GM23338 (cell line): ENCODE measurements at regions not wholly inside any gene's neighbourhood (a gene's known extent, or its start where the extent isn't known, plus 50 kb on each side); places are given as distances from the start of the nearest gene placed in this dataset.

Experiments used
- ATAC-seq: fragments of 200-7000 bp; cut with Tn5 transposase; 3 replicates; pipeline ENCODE4 v1.9.1; 2020
- DNase-seq: peaks from one replicate; pipeline ENCODE4 v3.0.0-alpha.2; 2015; ENCODE audit warnings: low spot score
- H2AFZ ChIP-seq: fragments of 200-600 bp; sonication (generic); 2 replicates; pipeline ENCODE4 v1.8.0; 2016; ENCODE audit warnings: antibody characterized with exemption, mild to moderate bottlenecking, moderate library complexity
- H3F3A ChIP-seq: fragments of 200-600 bp; sonication (generic); replicated peaks from 2 replicates; pipeline ENCODE4 v1.8.0; 2017; ENCODE audit warnings: antibody characterized with exemption, mixed run types, low read depth
- H3K27ac ChIP-seq: fragments of 200-600 bp; sonication (generic); 2 replicates; pipeline ENCODE4 v1.6.1; 2016; ENCODE audit warnings: low read depth
- H3K27me3 ChIP-seq: fragments of 200-600 bp; sonication (generic); 2 replicates; pipeline ENCODE4 v1.8.0; 2016; ENCODE audit warnings: mild to moderate bottlenecking, mixed run types, moderate library complexity; ENCODE audit not compliant: insufficient read depth
- H3K36me3 ChIP-seq: fragments of 200-600 bp; sonication (generic); 2 replicates; pipeline ENCODE4 v1.8.0; 2016; ENCODE audit warnings: mild to moderate bottlenecking; ENCODE audit not compliant: insufficient read depth
- H3K4me1 ChIP-seq: fragments of 200-600 bp; sonication (generic); 2 replicates; pipeline ENCODE4 v1.8.0; 2016; ENCODE audit warnings: mild to moderate bottlenecking, moderate library complexity; ENCODE audit not compliant: insufficient read depth
- H3K4me2 ChIP-seq: fragments of 200-600 bp; sonication (generic); 2 replicates; pipeline ENCODE4 v1.7.1; 2017; ENCODE audit warnings: mixed run types
- H3K4me3 ChIP-seq: fragments of 200-600 bp; sonication (generic); 2 replicates; pipeline ENCODE4 v1.6.1; 2016; ENCODE audit warnings: mixed run types
- H3K79me2 ChIP-seq: fragments of 200-600 bp; sonication (generic); replicated peaks from 2 replicates; pipeline ENCODE4 v1.8.0; 2017; ENCODE audit warnings: mild to moderate bottlenecking; ENCODE audit not compliant: insufficient read depth
- H3K9me2 ChIP-seq: fragments of 200-600 bp; sonication (generic); 2 replicates; pipeline ENCODE4 v1.8.0; 2017; ENCODE audit not compliant: insufficient read depth
- H4K20me1 ChIP-seq: fragments of 200-600 bp; sonication (generic); replicated peaks from 2 replicates; pipeline ENCODE4 v1.8.0; 2017; ENCODE audit warnings: mild to moderate bottlenecking; ENCODE audit not compliant: insufficient read depth
- H3K27ac Mint-ChIP-seq: 2 replicates; pipeline ENCODE4 v1.8.0; 2020; ENCODE audit warnings: inconsistent platforms, mild to moderate bottlenecking, moderate library complexity, mixed read lengths
- H3K27me3 Mint-ChIP-seq: 3 replicates; pipeline ENCODE4 v1.8.0; 2022; ENCODE audit warnings: low read depth, mild to moderate bottlenecking, moderate library complexity, mixed read lengths, inconsistent platforms; ENCODE audit not compliant: insufficient read depth, poor library complexity
- H3K36me3 Mint-ChIP-seq: 3 replicates; pipeline ENCODE4 v1.8.0; 2021; ENCODE audit warnings: low read depth, mild to moderate bottlenecking, inconsistent platforms, moderate library complexity, mixed read lengths
- H3K4me1 Mint-ChIP-seq: 3 replicates; pipeline ENCODE4 v1.8.0; 2020; ENCODE audit warnings: mild to moderate bottlenecking, inconsistent platforms, mixed read lengths
- H3K4me3 Mint-ChIP-seq: 3 replicates; pipeline ENCODE4 v1.8.0; 2021; ENCODE audit warnings: moderate library complexity, mild to moderate bottlenecking, inconsistent platforms, mixed read lengths
- H3K9me3 Mint-ChIP-seq: 3 replicates; pipeline ENCODE4 v1.8.0; 2020; ENCODE audit warnings: moderate library complexity, mild to moderate bottlenecking, inconsistent platforms, mixed read lengths
- CREB1 ChIP-seq: fragments of 250-450 bp; sonication (Bioruptor Pico); IDR thresholded peaks from 2 replicates; pipeline ENCODE4 v1.5.0; 2020; ENCODE audit warnings: low read depth, mild to moderate bottlenecking, moderate library complexity
- EZH2phosphoT487 ChIP-seq: fragments of 200-600 bp; sonication (generic); IDR thresholded peaks from one replicate; pipeline ENCODE4 v1.8.1; 2018; ENCODE audit warnings: antibody characterized with exemption; ENCODE audit not compliant: unreplicated experiment
- JUNB ChIP-seq: IDR thresholded peaks from one replicate; pipeline ENCODE4 v1.6.1; 2016; ENCODE audit warnings: antibody characterized with exemption; ENCODE audit not compliant: unreplicated experiment
- POLR2AphosphoS5 ChIP-seq: IDR thresholded peaks from 2 replicates; pipeline ENCODE4 v1.6.1; 2016; ENCODE audit warnings: antibody characterized with exemption, low read depth
- STAT1 ChIP-seq: IDR thresholded peaks from one replicate; pipeline ENCODE4 v1.6.1; 2016; ENCODE audit warnings: antibody characterized with exemption; ENCODE audit not compliant: unreplicated experiment
- ZNF114 ChIP-seq: fragments of 250-450 bp; sonication (Bioruptor Pico); IDR thresholded peaks from 2 replicates; pipeline ENCODE4 v1.5.0; 2020; ENCODE audit warnings: mild to moderate bottlenecking, moderate library complexity
- TF ChIP-seq, protein P1 (sequence below): IDR thresholded peaks from one replicate; pipeline ENCODE4 v1.6.1; 2018; ENCODE audit warnings: antibody characterized with exemption; ENCODE audit not compliant: unreplicated experiment
- TF ChIP-seq, protein P2 (sequence below), 2 experiments: fragments of 200-600 bp in 1 of 2; sonication (generic) in 1 of 2; conservative IDR thresholded peaks; 2 replicates each; pipeline versions ENCODE4 v1.5.1 to v1.6.1; 2016 to 2017; ENCODE audit warnings: antibody characterized with exemption in 2 of 2, low read depth in 2 of 2, mild to moderate bottlenecking in 2 of 2, moderate library complexity in 1 of 2
- TF ChIP-seq, protein P3 (sequence below): IDR thresholded peaks from 2 replicates; pipeline ENCODE4 v1.6.1; 2016; ENCODE audit warnings: antibody characterized with exemption

DNA sequence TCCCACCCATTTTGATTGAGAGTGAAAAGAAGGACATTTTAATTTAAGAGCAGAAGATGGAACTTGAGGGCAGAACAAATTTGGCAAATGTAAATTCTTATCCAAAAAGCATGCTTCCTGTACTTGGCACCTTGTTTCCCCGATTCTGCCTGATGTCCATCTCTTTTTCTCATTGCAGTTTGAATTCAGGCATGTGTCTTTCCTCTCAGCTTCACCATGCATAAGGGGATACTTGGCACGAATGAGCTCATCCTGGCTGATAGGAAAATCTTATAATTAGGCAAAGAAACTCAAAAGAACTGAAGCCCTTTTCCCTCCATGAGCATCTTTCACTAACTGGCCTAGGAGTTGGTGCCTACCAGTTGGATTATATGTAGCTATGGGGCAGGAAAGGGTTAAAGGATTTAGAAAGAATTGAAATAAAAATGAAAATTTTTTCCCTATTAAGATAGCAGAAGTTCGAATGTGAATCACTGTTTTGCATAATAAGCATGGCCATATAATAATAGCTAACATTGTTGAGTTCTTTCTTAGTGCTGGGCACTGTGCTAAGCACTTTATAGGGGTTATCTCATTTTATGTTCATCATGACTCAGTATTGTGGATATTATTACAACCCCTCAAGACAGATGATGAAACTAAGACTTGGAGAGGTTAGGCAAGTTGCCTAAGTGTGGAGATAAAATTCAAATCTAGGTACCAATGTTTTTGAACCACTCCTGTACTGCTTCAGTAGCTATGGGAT is 386.6 kb downstream of the KCNRG start:
- Histone ChIP-seq H3K9me2 (peaks cover 15% of the 10 kb centered on the region), H3K27me3 (no peaks in the 10 kb centered on the region), H3K79me2 (no peaks in the 10 kb centered on the region), H3K27ac (no peak overlapping the region), H3K4me2 (no peak overlapping the region), H3F3A (no peaks in the 10 kb centered on the region), H3K4me1 (no peaks in the 10 kb centered on the region), H4K20me1 (no peaks in the 10 kb centered on the region), H2AFZ (no peak overlapping the region), H3K36me3 (no peaks in the 10 kb centered on the region; the same call in 1 of the 2 replicates), H3K4me3 (no peak overlapping the region)
- H3K27ac Mint-ChIP-seq, result no peak overlapping the region
- H3K36me3 Mint-ChIP-seq, result peaks cover 7% of the 10 kb centered on the region
- H3K9me3 Mint-ChIP-seq, result peaks cover 4% of the 10 kb centered on the region; the same call in 2 of the 3 replicates
- TF ChIP-seq, protein P1, sequence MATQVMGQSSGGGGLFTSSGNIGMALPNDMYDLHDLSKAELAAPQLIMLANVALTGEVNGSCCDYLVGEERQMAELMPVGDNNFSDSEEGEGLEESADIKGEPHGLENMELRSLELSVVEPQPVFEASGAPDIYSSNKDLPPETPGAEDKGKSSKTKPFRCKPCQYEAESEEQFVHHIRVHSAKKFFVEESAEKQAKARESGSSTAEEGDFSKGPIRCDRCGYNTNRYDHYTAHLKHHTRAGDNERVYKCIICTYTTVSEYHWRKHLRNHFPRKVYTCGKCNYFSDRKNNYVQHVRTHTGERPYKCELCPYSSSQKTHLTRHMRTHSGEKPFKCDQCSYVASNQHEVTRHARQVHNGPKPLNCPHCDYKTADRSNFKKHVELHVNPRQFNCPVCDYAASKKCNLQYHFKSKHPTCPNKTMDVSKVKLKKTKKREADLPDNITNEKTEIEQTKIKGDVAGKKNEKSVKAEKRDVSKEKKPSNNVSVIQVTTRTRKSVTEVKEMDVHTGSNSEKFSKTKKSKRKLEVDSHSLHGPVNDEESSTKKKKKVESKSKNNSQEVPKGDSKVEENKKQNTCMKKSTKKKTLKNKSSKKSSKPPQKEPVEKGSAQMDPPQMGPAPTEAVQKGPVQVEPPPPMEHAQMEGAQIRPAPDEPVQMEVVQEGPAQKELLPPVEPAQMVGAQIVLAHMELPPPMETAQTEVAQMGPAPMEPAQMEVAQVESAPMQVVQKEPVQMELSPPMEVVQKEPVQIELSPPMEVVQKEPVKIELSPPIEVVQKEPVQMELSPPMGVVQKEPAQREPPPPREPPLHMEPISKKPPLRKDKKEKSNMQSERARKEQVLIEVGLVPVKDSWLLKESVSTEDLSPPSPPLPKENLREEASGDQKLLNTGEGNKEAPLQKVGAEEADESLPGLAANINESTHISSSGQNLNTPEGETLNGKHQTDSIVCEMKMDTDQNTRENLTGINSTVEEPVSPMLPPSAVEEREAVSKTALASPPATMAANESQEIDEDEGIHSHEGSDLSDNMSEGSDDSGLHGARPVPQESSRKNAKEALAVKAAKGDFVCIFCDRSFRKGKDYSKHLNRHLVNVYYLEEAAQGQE, result no peak
- TF ChIP-seq POLR2AphosphoS5 (no peak), EZH2phosphoT487 (no peak), JUNB (no peak), CREB1 (CRISPR knock-in tag) (no peak), ZNF114 (CRISPR knock-in tag) (no peak), STAT1 (no peak)
- TF ChIP-seq, protein P2, sequence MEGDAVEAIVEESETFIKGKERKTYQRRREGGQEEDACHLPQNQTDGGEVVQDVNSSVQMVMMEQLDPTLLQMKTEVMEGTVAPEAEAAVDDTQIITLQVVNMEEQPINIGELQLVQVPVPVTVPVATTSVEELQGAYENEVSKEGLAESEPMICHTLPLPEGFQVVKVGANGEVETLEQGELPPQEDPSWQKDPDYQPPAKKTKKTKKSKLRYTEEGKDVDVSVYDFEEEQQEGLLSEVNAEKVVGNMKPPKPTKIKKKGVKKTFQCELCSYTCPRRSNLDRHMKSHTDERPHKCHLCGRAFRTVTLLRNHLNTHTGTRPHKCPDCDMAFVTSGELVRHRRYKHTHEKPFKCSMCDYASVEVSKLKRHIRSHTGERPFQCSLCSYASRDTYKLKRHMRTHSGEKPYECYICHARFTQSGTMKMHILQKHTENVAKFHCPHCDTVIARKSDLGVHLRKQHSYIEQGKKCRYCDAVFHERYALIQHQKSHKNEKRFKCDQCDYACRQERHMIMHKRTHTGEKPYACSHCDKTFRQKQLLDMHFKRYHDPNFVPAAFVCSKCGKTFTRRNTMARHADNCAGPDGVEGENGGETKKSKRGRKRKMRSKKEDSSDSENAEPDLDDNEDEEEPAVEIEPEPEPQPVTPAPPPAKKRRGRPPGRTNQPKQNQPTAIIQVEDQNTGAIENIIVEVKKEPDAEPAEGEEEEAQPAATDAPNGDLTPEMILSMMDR (conservative IDR thresholded peaks at IDR 0.05; ENCODE audit: low read depth in 2 of 2), result no peak
- TF ChIP-seq, protein P3, sequence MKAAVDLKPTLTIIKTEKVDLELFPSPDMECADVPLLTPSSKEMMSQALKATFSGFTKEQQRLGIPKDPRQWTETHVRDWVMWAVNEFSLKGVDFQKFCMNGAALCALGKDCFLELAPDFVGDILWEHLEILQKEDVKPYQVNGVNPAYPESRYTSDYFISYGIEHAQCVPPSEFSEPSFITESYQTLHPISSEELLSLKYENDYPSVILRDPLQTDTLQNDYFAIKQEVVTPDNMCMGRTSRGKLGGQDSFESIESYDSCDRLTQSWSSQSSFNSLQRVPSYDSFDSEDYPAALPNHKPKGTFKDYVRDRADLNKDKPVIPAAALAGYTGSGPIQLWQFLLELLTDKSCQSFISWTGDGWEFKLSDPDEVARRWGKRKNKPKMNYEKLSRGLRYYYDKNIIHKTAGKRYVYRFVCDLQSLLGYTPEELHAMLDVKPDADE, result no peak
- H3K27me3 Mint-ChIP-seq, result no peaks in the 10 kb centered on the region
- no peak for ATAC-seq
- no peak for DNase-seq
- H3K4me1 Mint-ChIP-seq, result no peaks in the 10 kb centered on the region; the same call in 2 of the 3 replicates
- H3K4me3 Mint-ChIP-seq, result no peak overlapping the region
